ENCODE measurements at regions not wholly inside any gene's neighbourhood (a gene's known extent, or its start where the extent isn't known, plus 50 kb on each side); places are given as distances from the start of the nearest gene placed in this dataset.

- no peak for TF ChIP-seq CTCF (optimal IDR thresholded peaks at IDR 0.05 in 1 of 3, IDR thresholded peaks at IDR 0.05 in 1 of 3, conservative IDR thresholded peaks at IDR 0.05 in 1 of 3; ENCODE audit: extremely low read depth in 1 of 3, insufficient read depth in 2 of 3, low read length in 3 of 3)
- no peak for TF ChIP-seq EZH2 (IDR thresholded peaks at IDR 0.05; ENCODE audit: low read length)
Observed at GRCh38 chr4:165699055-165699454, 174.0 kb upstream of the TLL1 start.
